ENCODE measurements at regions not wholly inside any gene's neighbourhood (a gene's known extent, or its start where the extent isn't known, plus 50 kb on each side); places are given as distances from the start of the nearest gene placed in this dataset.

DNA sequence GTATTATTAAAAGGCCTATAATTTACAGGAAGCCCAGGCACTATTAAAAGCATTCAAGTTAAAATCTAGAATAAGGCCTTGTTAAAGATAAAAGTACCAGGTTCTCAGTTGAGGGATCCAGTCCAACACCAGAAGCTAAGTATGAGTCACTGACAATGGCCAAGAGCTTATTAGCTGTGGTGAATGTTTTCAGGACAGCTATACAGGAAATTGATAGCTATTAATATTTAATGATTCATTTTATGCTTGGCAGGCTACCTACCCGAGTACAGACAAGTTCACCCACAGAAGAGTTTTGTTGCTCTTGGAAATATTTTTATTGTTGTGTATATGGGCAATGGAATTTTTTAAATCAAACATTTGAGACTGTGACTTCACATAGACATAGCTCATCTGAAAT is 729.6 kb upstream of the ZNF804A start:
- Histone ChIP-seq H4K20me1 (ENCODE audit: insufficient read depth) (no peaks in the 10 kb centered on the region), H3K9ac (ENCODE audit: low read length) (no peak overlapping the region), H3K4me2 (ENCODE audit: low read length) (no peak overlapping the region), H3K4me3 (replicated peaks in 1 of 2; ENCODE audit: low read depth in 1 of 2, low read length in 2 of 2) (no peak overlapping the region), H3K36me3 (ENCODE audit: control insufficient read depth in 1 of 2, insufficient read depth in 2 of 2, low read length in 2 of 2) (no peaks in the 10 kb centered on the region), H3K79me2 (ENCODE audit: insufficient read depth, low read length) (no peaks in the 10 kb centered on the region), H3K9me3 (ENCODE audit: control insufficient read depth in 1 of 2, insufficient read depth in 1 of 2, low read depth in 1 of 2, low read length in 2 of 2) (no peaks in the 10 kb centered on the region), H3K27me3 (ENCODE audit: insufficient read depth, low read length) (no peaks in the 10 kb centered on the region), H2AFZ (ENCODE audit: low read depth, low read length, poor library complexity, severe bottlenecking) (no peak overlapping the region), H3K27ac (ENCODE audit: low read depth, low read length) (no peak overlapping the region), H3K4me1 (ENCODE audit: control insufficient read depth in 1 of 2, insufficient read depth in 2 of 2, low read length in 2 of 2) (no peaks in the 10 kb centered on the region), H3K9me2 (ENCODE audit: insufficient read depth) (no peaks in the 10 kb centered on the region)
- POLR2A ChIA-PET = no interaction called here
- ATAC-seq (no peak), DNase-seq (ENCODE audit: low read depth, low spot score) (no peak)
- BruUV-seq (replicated peaks) = no TSS peak
- TF ChIP-seq POLR2A (IDR thresholded peaks at IDR 0.05; ENCODE audit: borderline replicate concordance, extremely low read depth, insufficient read depth, insufficient read length) = no peak
- TF ChIP-seq, protein P1, sequence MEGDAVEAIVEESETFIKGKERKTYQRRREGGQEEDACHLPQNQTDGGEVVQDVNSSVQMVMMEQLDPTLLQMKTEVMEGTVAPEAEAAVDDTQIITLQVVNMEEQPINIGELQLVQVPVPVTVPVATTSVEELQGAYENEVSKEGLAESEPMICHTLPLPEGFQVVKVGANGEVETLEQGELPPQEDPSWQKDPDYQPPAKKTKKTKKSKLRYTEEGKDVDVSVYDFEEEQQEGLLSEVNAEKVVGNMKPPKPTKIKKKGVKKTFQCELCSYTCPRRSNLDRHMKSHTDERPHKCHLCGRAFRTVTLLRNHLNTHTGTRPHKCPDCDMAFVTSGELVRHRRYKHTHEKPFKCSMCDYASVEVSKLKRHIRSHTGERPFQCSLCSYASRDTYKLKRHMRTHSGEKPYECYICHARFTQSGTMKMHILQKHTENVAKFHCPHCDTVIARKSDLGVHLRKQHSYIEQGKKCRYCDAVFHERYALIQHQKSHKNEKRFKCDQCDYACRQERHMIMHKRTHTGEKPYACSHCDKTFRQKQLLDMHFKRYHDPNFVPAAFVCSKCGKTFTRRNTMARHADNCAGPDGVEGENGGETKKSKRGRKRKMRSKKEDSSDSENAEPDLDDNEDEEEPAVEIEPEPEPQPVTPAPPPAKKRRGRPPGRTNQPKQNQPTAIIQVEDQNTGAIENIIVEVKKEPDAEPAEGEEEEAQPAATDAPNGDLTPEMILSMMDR (IDR thresholded peaks at IDR 0.05 in 2 of 3, conservative IDR thresholded peaks at IDR 0.05 in 1 of 3; ENCODE audit: borderline replicate concordance in 1 of 3, insufficient read depth in 1 of 3, low read depth in 2 of 3, low read length in 2 of 3) = no peak
- TF ChIP-seq FOSL1 (IDR thresholded peaks at IDR 0.05; ENCODE audit: low read depth) = no peak
- TF ChIP-seq YY1 (IDR thresholded peaks at IDR 0.05; ENCODE audit: extremely low read depth, insufficient replicate concordance, low read depth, low read length) = no peak
- no peak for TF ChIP-seq CEBPB (IDR thresholded peaks at IDR 0.05; ENCODE audit: low read depth)
- TF ChIP-seq SIN3A (IDR thresholded peaks at IDR 0.05; ENCODE audit: low read depth) = no peak
- TF ChIP-seq, protein P2, sequence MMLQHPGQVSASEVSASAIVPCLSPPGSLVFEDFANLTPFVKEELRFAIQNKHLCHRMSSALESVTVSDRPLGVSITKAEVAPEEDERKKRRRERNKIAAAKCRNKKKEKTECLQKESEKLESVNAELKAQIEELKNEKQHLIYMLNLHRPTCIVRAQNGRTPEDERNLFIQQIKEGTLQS (IDR thresholded peaks at IDR 0.05) = no peak
- TF ChIP-seq TCF7L2 (IDR thresholded peaks at IDR 0.05; ENCODE audit: borderline replicate concordance, extremely low read depth, insufficient read depth, insufficient read length) = no peak
- RAD21 ChIA-PET (ENCODE audit: low non-redundant PET in 1 of 2, low total read pairs in 2 of 2, uncharacterized antibody in 2 of 2, unreplicated experiment in 2 of 2) = no interaction called here
- intact Hi-C loops (cut with micrococcal nuclease) = no loop called here
- CTCF ChIA-PET = no interaction called here

DNA sequence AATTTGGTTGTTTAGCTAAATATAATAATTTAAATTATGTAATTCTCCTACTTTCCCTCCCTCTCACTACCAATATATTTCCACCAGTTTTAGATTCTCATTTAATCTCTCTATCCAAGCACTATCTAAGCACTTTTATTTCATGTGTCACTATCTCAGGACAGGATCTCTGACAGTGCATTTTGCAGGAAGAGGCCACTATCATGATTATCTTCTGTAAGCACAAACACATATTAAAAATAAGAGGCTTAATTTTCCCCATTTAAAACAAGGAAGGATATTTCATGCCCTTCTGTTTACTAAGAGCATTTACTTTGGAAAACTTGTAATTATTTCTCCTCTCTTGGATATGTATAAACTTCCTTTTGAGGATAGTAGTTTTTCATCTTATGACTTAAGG is 726.2 kb upstream of the ZNF804A start:
- no peaks in the 10 kb centered on the region for H3K9me3 ChIP-seq (ENCODE audit: control insufficient read depth in 1 of 2, insufficient read depth in 1 of 2, low read depth in 1 of 2, low read length in 2 of 2)
- H3K36me3 ChIP-seq (ENCODE audit: control insufficient read depth in 1 of 2, insufficient read depth in 2 of 2, low read length in 2 of 2) = no peaks in the 10 kb centered on the region
- H3K4me2 ChIP-seq (ENCODE audit: low read length) = no peak overlapping the region
- no peaks in the 10 kb centered on the region for H3K79me2 ChIP-seq (ENCODE audit: insufficient read depth, low read length)
- no TSS peak for BruUV-seq (replicated peaks)
- ChIA-PET POLR2A (no interaction called here), CTCF (no interaction called here), RAD21 (ENCODE audit: low non-redundant PET in 1 of 2, low total read pairs in 2 of 2, uncharacterized antibody in 2 of 2, unreplicated experiment in 2 of 2) (no interaction called here)
- H3K9ac ChIP-seq (ENCODE audit: low read length) = no peak overlapping the region
- no peaks in the 10 kb centered on the region for H3K4me1 ChIP-seq (ENCODE audit: control insufficient read depth in 1 of 2, insufficient read depth in 2 of 2, low read length in 2 of 2)
- H3K27me3 ChIP-seq (ENCODE audit: insufficient read depth, low read length) = no peaks in the 10 kb centered on the region
- H3K4me3 ChIP-seq (replicated peaks in 1 of 2; ENCODE audit: low read depth in 1 of 2, low read length in 2 of 2) = no peak overlapping the region
- no peaks in the 10 kb centered on the region for H4K20me1 ChIP-seq (ENCODE audit: insufficient read depth)
- DNase-seq (ENCODE audit: low read depth, low spot score) (no peak), ATAC-seq (no peak)
- no peaks in the 10 kb centered on the region for H3K9me2 ChIP-seq (ENCODE audit: insufficient read depth)
- no peak overlapping the region for H2AFZ ChIP-seq (ENCODE audit: low read depth, low read length, poor library complexity, severe bottlenecking)
- H3K27ac ChIP-seq (ENCODE audit: low read depth, low read length) = no peak overlapping the region
- intact Hi-C loops (cut with micrococcal nuclease) = no loop called here
- TF ChIP-seq CEBPB (IDR thresholded peaks at IDR 0.05; ENCODE audit: low read depth) = no peak
- no peak for TF ChIP-seq ZFX (IDR thresholded peaks at IDR 0.05)
- no peak for TF ChIP-seq EZH2phosphoT487 (IDR thresholded peaks at IDR 0.05; ENCODE audit: borderline replicate concordance)
- TF ChIP-seq, protein P3, sequence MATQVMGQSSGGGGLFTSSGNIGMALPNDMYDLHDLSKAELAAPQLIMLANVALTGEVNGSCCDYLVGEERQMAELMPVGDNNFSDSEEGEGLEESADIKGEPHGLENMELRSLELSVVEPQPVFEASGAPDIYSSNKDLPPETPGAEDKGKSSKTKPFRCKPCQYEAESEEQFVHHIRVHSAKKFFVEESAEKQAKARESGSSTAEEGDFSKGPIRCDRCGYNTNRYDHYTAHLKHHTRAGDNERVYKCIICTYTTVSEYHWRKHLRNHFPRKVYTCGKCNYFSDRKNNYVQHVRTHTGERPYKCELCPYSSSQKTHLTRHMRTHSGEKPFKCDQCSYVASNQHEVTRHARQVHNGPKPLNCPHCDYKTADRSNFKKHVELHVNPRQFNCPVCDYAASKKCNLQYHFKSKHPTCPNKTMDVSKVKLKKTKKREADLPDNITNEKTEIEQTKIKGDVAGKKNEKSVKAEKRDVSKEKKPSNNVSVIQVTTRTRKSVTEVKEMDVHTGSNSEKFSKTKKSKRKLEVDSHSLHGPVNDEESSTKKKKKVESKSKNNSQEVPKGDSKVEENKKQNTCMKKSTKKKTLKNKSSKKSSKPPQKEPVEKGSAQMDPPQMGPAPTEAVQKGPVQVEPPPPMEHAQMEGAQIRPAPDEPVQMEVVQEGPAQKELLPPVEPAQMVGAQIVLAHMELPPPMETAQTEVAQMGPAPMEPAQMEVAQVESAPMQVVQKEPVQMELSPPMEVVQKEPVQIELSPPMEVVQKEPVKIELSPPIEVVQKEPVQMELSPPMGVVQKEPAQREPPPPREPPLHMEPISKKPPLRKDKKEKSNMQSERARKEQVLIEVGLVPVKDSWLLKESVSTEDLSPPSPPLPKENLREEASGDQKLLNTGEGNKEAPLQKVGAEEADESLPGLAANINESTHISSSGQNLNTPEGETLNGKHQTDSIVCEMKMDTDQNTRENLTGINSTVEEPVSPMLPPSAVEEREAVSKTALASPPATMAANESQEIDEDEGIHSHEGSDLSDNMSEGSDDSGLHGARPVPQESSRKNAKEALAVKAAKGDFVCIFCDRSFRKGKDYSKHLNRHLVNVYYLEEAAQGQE (IDR thresholded peaks at IDR 0.05; ENCODE audit: low read depth) = no peak
- TF ChIP-seq, protein P2 (IDR thresholded peaks at IDR 0.05) = no peak
- no peak for TF ChIP-seq SRF (IDR thresholded peaks at IDR 0.05; ENCODE audit: low read depth)
- no peak for TF ChIP-seq CBX3 (IDR thresholded peaks at IDR 0.05; ENCODE audit: low read depth)
- TF ChIP-seq TCF7L2 (IDR thresholded peaks at IDR 0.05; ENCODE audit: borderline replicate concordance, extremely low read depth, insufficient read depth, insufficient read length) = no peak
